HG02610 (cell line): ENCODE measurements at regions not wholly inside any gene's neighbourhood (a gene's known extent, or its start where the extent isn't known, plus 50 kb on each side); places are given as distances from the start of the nearest gene placed in this dataset.
"Not testable (repeated sequence)": the region's sequence is repeated elsewhere in the genome, so short reads cannot be mapped to it uniquely, and the experiment has no call there.

Source experiments
- ATAC-seq: cut with Tn5 transposase; IDR thresholded peaks from one replicate; pipeline ENCODE4 v1.9.1; 2021; ENCODE audit warnings: mild to moderate bottlenecking, moderate library complexity; ENCODE audit not compliant: unreplicated experiment

- no peak for ATAC-seq
These were observed 240.6 kb upstream of the CAND1 start for GRCh38 chr12:67028529-67028928.

GRCh38 chr12:67034110-67034879 lies 234.9 kb upstream of the CAND1 start:
- no peak for ATAC-seq

GRCh38 chr12:67035121-67035520 lies 234.0 kb upstream of the CAND1 start:
- ATAC-seq: no peak

- ATAC-seq: no peak
These were observed 230.7 kb upstream of the CAND1 start for GRCh38 chr12:67038486-67038885.

GRCh38 chr12:67039995-67040860 lies 228.9 kb upstream of the CAND1 start:
- ATAC-seq: no peak

- ATAC-seq: no peak
These were observed 228.4 kb upstream of the CAND1 start for GRCh38 chr12:67040861-67041137.

- ATAC-seq: no peak
These were observed 226.4 kb upstream of the CAND1 start for GRCh38 chr12:67042697-67043131.

GRCh38 chr12:67043771-67044170 lies 225.4 kb upstream of the CAND1 start:
- no peak for ATAC-seq

- no peak for ATAC-seq
These were observed 223.5 kb upstream of the CAND1 start for GRCh38 chr12:67045650-67046049.

- no peak for ATAC-seq
These were observed 223.1 kb upstream of the CAND1 start for GRCh38 chr12:67046062-67046461.

GRCh38 chr12:67047634-67048033 lies 221.5 kb upstream of the CAND1 start:
- ATAC-seq: no peak

- no peak for ATAC-seq
These were observed 220.8 kb upstream of the CAND1 start for GRCh38 chr12:67048371-67048770.

- not testable (repeated sequence) for ATAC-seq
These were observed 220.0 kb upstream of the CAND1 start for GRCh38 chr12:67049199-67049598.

- no peak for ATAC-seq
These were observed 216.2 kb upstream of the CAND1 start for GRCh38 chr12:67052981-67053380.

GRCh38 chr12:67056329-67056728 lies 212.8 kb upstream of the CAND1 start:
- ATAC-seq: no peak

GRCh38 chr12:67057072-67057471 lies 212.1 kb upstream of the CAND1 start:
- no peak for ATAC-seq

- no peak for ATAC-seq
These were observed 207.0 kb upstream of the CAND1 start for GRCh38 chr12:67062193-67062592.

GRCh38 chr12:67067453-67068203 lies 201.5 kb upstream of the CAND1 start:
- no peak for ATAC-seq

- no peak for ATAC-seq
These were observed 200.9 kb upstream of the CAND1 start for GRCh38 chr12:67068204-67068731.

- peak; percentile 54 for ATAC-seq
These were observed 200.3 kb upstream of the CAND1 start for GRCh38 chr12:67068761-67069450.
